GM19043 (cell line): ENCODE measurements at regions not wholly inside any gene's neighbourhood (a gene's known extent, or its start where the extent isn't known, plus 50 kb on each side); places are given as distances from the start of the nearest gene placed in this dataset.
"Not testable (repeated sequence)": the region's sequence is repeated elsewhere in the genome, so short reads cannot be mapped to it uniquely, and the experiment has no call there.

Experiments
- ATAC-seq: cut with Tn5 transposase; IDR thresholded peaks from one replicate; pipeline ENCODE4 v1.9.1; 2021; ENCODE audit warnings: low read depth; ENCODE audit not compliant: unreplicated experiment

- no peak for ATAC-seq
Measured at GRCh38 chr18:42520138-42520537, 565.1 kb downstream of the PIK3C3 start.

- ATAC-seq = no peak
Measured at GRCh38 chr18:42525905-42526304, 570.9 kb downstream of the PIK3C3 start.

- ATAC-seq = no peak
Measured at GRCh38 chr18:42527766-42528165, 572.7 kb downstream of the PIK3C3 start.

GRCh38 chr18:42530276-42530675, 575.2 kb downstream of the PIK3C3 start:
- no peak for ATAC-seq

GRCh38 chr18:42532119-42532518, 577.1 kb downstream of the PIK3C3 start:
- ATAC-seq = no peak

- ATAC-seq = no peak
Measured at GRCh38 chr18:42533009-42533575, 578.1 kb downstream of the PIK3C3 start.

- ATAC-seq = no peak
Measured at GRCh38 chr18:42533616-42534015, 578.6 kb downstream of the PIK3C3 start.

GRCh38 chr18:42534313-42534712, 579.3 kb downstream of the PIK3C3 start:
- ATAC-seq = no peak

- ATAC-seq = no peak
Measured at GRCh38 chr18:42536442-42536841, 579.0 kb downstream of the RIT2 start.

- no peak for ATAC-seq
Measured at GRCh38 chr18:42537291-42537690, 578.2 kb downstream of the RIT2 start.

- ATAC-seq = no peak
Measured at GRCh38 chr18:42544901-42545300, 570.6 kb downstream of the RIT2 start.

GRCh38 chr18:42545825-42546224, 569.7 kb downstream of the RIT2 start:
- ATAC-seq = no peak

GRCh38 chr18:42548493-42548892, 567.0 kb downstream of the RIT2 start:
- no peak for ATAC-seq

GRCh38 chr18:42549596-42549995, 565.9 kb downstream of the RIT2 start:
- ATAC-seq = no peak

- not testable (repeated sequence) for ATAC-seq
Measured at GRCh38 chr18:42552559-42552958, 562.9 kb downstream of the RIT2 start.

- ATAC-seq = no peak
Measured at GRCh38 chr18:42559069-42559690, 556.3 kb downstream of the RIT2 start.

- ATAC-seq = no peak
Measured at GRCh38 chr18:42561521-42561920, 554.0 kb downstream of the RIT2 start.

GRCh38 chr18:42563995-42564394, 551.5 kb downstream of the RIT2 start:
- ATAC-seq = no peak

GRCh38 chr18:42564761-42565160, 550.7 kb downstream of the RIT2 start:
- no peak for ATAC-seq

- ATAC-seq = no peak
Measured at GRCh38 chr18:42568773-42569172, 546.7 kb downstream of the RIT2 start.

GRCh38 chr18:42574871-42575270, 540.6 kb downstream of the RIT2 start:
- ATAC-seq = no peak

- ATAC-seq = no peak
Measured at GRCh38 chr18:42576124-42576523, 539.4 kb downstream of the RIT2 start.

GRCh38 chr18:42578792-42579191, 536.7 kb downstream of the RIT2 start:
- no peak for ATAC-seq
